H9 (cell line): ENCODE measurements at regions not wholly inside any gene's neighbourhood (a gene's known extent, or its start where the extent isn't known, plus 50 kb on each side); places are given as distances from the start of the nearest gene placed in this dataset.

ENCODE experiments used
- DNase-seq: peaks from one replicate; pipeline ENCODE4 v3.0.0-alpha.2; 2017
- H2AFZ ChIP-seq: one replicate; pipeline ENCODE4 v1.6.1; 2013; ENCODE audit warnings: mild to moderate bottlenecking, low read length, control low read depth, moderate library complexity
- H2AK5ac ChIP-seq: 2 replicates; pipeline ENCODE4 v1.6.1; 2013; ENCODE audit warnings: low read length, control low read depth, mixed read lengths; ENCODE audit not compliant: insufficient read length
- H2BK120ac ChIP-seq: one replicate; pipeline ENCODE4 v1.6.1; 2013; ENCODE audit warnings: low read depth, mild to moderate bottlenecking, low read length, control low read depth, inconsistent platforms; ENCODE audit not compliant: poor library complexity, severe bottlenecking
- H2BK12ac ChIP-seq: 2 replicates; pipeline ENCODE4 v1.6.1; 2013; ENCODE audit warnings: low read length, control low read depth, mixed read lengths, low read depth; ENCODE audit not compliant: insufficient read length
- H2BK15ac ChIP-seq: 2 replicates; pipeline ENCODE4 v1.6.1; 2013; ENCODE audit warnings: low read depth, low read length, control low read depth
- H2BK20ac ChIP-seq: one replicate; pipeline ENCODE4 v1.6.1; 2013; ENCODE audit warnings: low read depth, mild to moderate bottlenecking, low read length, control low read depth, inconsistent platforms; ENCODE audit not compliant: poor library complexity, severe bottlenecking
- H2BK5ac ChIP-seq: 2 replicates; pipeline ENCODE4 v1.6.1; 2013; ENCODE audit warnings: low read length, control low read depth, mixed read lengths; ENCODE audit not compliant: insufficient read length
- H3K14ac ChIP-seq: 2 replicates; pipeline ENCODE4 v1.6.1; 2013; ENCODE audit warnings: low read length, control low read depth; ENCODE audit not compliant: insufficient read depth
- H3K18ac ChIP-seq: 2 replicates; pipeline ENCODE4 v1.6.1; 2013; ENCODE audit warnings: low read depth, mild to moderate bottlenecking, mixed read lengths, low read length, control low read depth; ENCODE audit not compliant: insufficient read length
- H3K23ac ChIP-seq: 2 replicates; pipeline ENCODE4 v1.6.1; 2013; ENCODE audit warnings: low read length, control low read depth, mixed read lengths, low read depth; ENCODE audit not compliant: insufficient read length
- H3K23me2 ChIP-seq: 2 replicates; pipeline ENCODE4 v1.6.1; 2013; ENCODE audit warnings: low read depth, mild to moderate bottlenecking, mixed read lengths, low read length, control low read depth; ENCODE audit not compliant: insufficient read length, poor library complexity, severe bottlenecking
- H3K27ac ChIP-seq: 2 replicates; pipeline ENCODE4 v1.5.1; 2013; ENCODE audit warnings: low read length, control low read depth, mixed read lengths, low read depth; ENCODE audit not compliant: insufficient read length
- H3K27me3 ChIP-seq: 2 replicates; pipeline ENCODE4 v1.6.1; 2013; ENCODE audit warnings: low read length, control low read depth, inconsistent platforms; ENCODE audit not compliant: insufficient read depth
- H3K4ac ChIP-seq: 2 replicates; pipeline ENCODE4 v1.6.1; 2013; ENCODE audit warnings: low read depth, mild to moderate bottlenecking, control low read depth, inconsistent platforms, low read length, moderate library complexity
- H3K4me1 ChIP-seq: 2 replicates; pipeline ENCODE4 v1.6.1; 2013; ENCODE audit warnings: low read length, control low read depth, inconsistent platforms; ENCODE audit not compliant: insufficient read depth
- H3K4me2 ChIP-seq: 2 replicates; pipeline ENCODE4 v1.6.1; 2013; ENCODE audit warnings: low read length, control low read depth, mixed read lengths; ENCODE audit not compliant: insufficient read length, insufficient read depth
- H3K56ac ChIP-seq: 2 replicates; pipeline ENCODE4 v1.6.1; 2013; ENCODE audit warnings: low read depth, mild to moderate bottlenecking, mixed read lengths, low read length, control low read depth; ENCODE audit not compliant: insufficient read length
- H3K79me1 ChIP-seq: 2 replicates; pipeline ENCODE4 v1.6.1; 2013; ENCODE audit warnings: low read depth, mild to moderate bottlenecking, moderate library complexity, low read length, control low read depth, inconsistent platforms; ENCODE audit not compliant: insufficient read depth, poor library complexity, severe bottlenecking
- H3K79me2 ChIP-seq: 2 replicates; pipeline ENCODE4 v1.6.1; 2013; ENCODE audit warnings: low read length, control low read depth, inconsistent platforms; ENCODE audit not compliant: insufficient read depth
- H3K9ac ChIP-seq: 2 replicates; pipeline ENCODE4 v1.6.1; 2013; ENCODE audit warnings: low read length, control low read depth, mixed read lengths; ENCODE audit not compliant: insufficient read length; ENCODE audit errors: extremely low read depth
- H3K9me3 ChIP-seq: one replicate; pipeline ENCODE4 v1.6.1; 2013; ENCODE audit warnings: low read depth, low read length, inconsistent platforms; ENCODE audit not compliant: control insufficient read depth
- H3T11ph ChIP-seq: one replicate; pipeline ENCODE4 v1.6.1; 2013; ENCODE audit warnings: mild to moderate bottlenecking, low read length, control low read depth, inconsistent platforms
- H4K20me1 ChIP-seq: one replicate; pipeline ENCODE4 v1.6.1; 2013; ENCODE audit not compliant: control insufficient read depth, insufficient read length, insufficient read depth
- H4K5ac ChIP-seq: 2 replicates; pipeline ENCODE4 v1.6.1; 2013; ENCODE audit warnings: low read depth, mild to moderate bottlenecking, mixed read lengths, low read length, control low read depth; ENCODE audit not compliant: insufficient read length
- H4K8ac ChIP-seq: replicated peaks from 2 replicates; pipeline ENCODE4 v1.6.1; 2013; ENCODE audit warnings: low read length, control low read depth, mixed read lengths, low read depth; ENCODE audit not compliant: insufficient read length
- H4K91ac ChIP-seq: 2 replicates; pipeline ENCODE4 v1.6.1; 2013; ENCODE audit warnings: low read depth, mild to moderate bottlenecking, moderate library complexity, mixed read lengths, low read length, control low read depth; ENCODE audit not compliant: insufficient read length
- H3K27ac Mint-ChIP-seq, 3 experiments: 2 replicates in 2 of 3; 3 replicates in 1 of 3; pipeline ENCODE4 v1.8.0; 2020 to 2021; ENCODE audit warnings: mixed read lengths in 3 of 3, mild to moderate bottlenecking in 1 of 3, moderate library complexity in 1 of 3
- H3K27me3 Mint-ChIP-seq: 2 replicates; pipeline ENCODE4 v1.8.0; 2021; ENCODE audit warnings: low read depth, mild to moderate bottlenecking, moderate library complexity, mixed read lengths
- H3K36me3 Mint-ChIP-seq, 3 experiments: 2 replicates in 2 of 3; 3 replicates in 1 of 3; pipeline ENCODE4 v1.8.0; 2020 to 2021; ENCODE audit warnings: low read depth in 3 of 3, mixed read lengths in 3 of 3; ENCODE audit not compliant: insufficient read depth in 1 of 3
- H3K4me1 Mint-ChIP-seq, 2 experiments: 2 replicates each; pipeline ENCODE4 v1.8.0; 2020; ENCODE audit warnings: mixed read lengths in 2 of 2
- H3K4me3 Mint-ChIP-seq, 2 experiments: 2 replicates in 1 of 2; 3 replicates in 1 of 2; pipeline ENCODE4 v1.8.0; 2020 to 2021; ENCODE audit warnings: mild to moderate bottlenecking in 2 of 2, mixed read lengths in 2 of 2, moderate library complexity in 1 of 2
- H3K9me3 Mint-ChIP-seq, 2 experiments: 2 replicates in 1 of 2; 3 replicates in 1 of 2; pipeline ENCODE4 v1.8.0; 2020; ENCODE audit warnings: mild to moderate bottlenecking in 2 of 2, mixed read lengths in 2 of 2, moderate library complexity in 1 of 2
- whole genome bisulfite sequencing: extraction: QIAGEN DNeasy Blood & Tissue Kit; methylation state at CpG from one replicate; pipeline ENCODE4 v1.1.7; 2013; ENCODE audit warnings: missing lambda C conversion rate, low lambda C conversion rate, mixed read lengths; ENCODE audit not compliant: insufficient read length; ENCODE audit errors: extremely low coverage; 5-methylcytosine and 5-hydroxymethylcytosine counted together
- TF ChIP-seq, protein P1 (sequence below): fragments of 200-600 bp; sonication (generic); conservative IDR thresholded peaks from 3 replicates; pipeline ENCODE4 v1.8.0; 2021; ENCODE audit warnings: antibody characterized with exemption, mild to moderate bottlenecking

DNA sequence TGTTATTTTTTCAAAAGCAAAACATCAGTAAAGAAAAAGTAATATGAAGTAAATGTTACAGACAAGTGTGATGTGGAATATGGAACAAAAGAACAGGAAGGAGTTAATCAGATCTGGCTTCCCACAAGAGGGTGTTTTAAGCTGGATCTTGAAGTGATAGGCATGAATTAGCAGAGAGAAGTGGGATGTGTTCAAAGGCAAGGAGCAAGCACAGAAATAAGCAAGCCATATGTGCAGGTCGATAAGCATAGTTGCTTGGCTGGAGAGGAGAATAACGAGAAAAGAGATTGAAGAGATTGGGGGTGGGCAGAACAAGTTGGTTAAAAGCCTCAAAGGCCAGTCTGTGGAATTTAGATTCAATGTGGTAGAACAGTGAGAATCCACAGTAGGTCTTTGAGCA, 60.9 kb upstream of the PRPS1 start:
- Histone ChIP-seq H3K4me1 (peaks cover 21% of the 10 kb centered on the region), H3K23ac (no peak overlapping the region), H2AFZ (no peak overlapping the region), H3T11ph (no peak overlapping the region), H2BK120ac (no peak overlapping the region), H2BK15ac (no peak overlapping the region), H3K27me3 (no peaks in the 10 kb centered on the region), H3K18ac (no peak overlapping the region), H3K4me2 (no peak overlapping the region), H2BK12ac (no peak overlapping the region), H3K9me3 (no peaks in the 10 kb centered on the region), H2AK5ac (no peak overlapping the region), H4K5ac (no peak overlapping the region), H3K9ac (no peak overlapping the region), H3K56ac (no peak overlapping the region), H3K23me2 (no peaks in the 10 kb centered on the region), H2BK5ac (no peak overlapping the region), H4K8ac (no peak overlapping the region), H2BK20ac (no peak overlapping the region), H4K20me1 (no peaks in the 10 kb centered on the region), H3K79me1 (no peaks in the 10 kb centered on the region), H3K27ac (no peak overlapping the region), H3K4ac (no peak overlapping the region), H3K14ac (no peak overlapping the region), H4K91ac (no peak overlapping the region), H3K79me2 (no peaks in the 10 kb centered on the region)
- TF ChIP-seq, protein P1, sequence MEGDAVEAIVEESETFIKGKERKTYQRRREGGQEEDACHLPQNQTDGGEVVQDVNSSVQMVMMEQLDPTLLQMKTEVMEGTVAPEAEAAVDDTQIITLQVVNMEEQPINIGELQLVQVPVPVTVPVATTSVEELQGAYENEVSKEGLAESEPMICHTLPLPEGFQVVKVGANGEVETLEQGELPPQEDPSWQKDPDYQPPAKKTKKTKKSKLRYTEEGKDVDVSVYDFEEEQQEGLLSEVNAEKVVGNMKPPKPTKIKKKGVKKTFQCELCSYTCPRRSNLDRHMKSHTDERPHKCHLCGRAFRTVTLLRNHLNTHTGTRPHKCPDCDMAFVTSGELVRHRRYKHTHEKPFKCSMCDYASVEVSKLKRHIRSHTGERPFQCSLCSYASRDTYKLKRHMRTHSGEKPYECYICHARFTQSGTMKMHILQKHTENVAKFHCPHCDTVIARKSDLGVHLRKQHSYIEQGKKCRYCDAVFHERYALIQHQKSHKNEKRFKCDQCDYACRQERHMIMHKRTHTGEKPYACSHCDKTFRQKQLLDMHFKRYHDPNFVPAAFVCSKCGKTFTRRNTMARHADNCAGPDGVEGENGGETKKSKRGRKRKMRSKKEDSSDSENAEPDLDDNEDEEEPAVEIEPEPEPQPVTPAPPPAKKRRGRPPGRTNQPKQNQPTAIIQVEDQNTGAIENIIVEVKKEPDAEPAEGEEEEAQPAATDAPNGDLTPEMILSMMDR: no peak
- no peak for DNase-seq
- WGBS: no CpG with 5 or more reads among the region's 2 CpGs
- no peaks in the 10 kb centered on the region for H3K27me3 Mint-ChIP-seq
- peaks cover 0 to 45% of the 10 kb centered on the region in 2 experiments; a peak in 2 of 5 replicates for H3K9me3 Mint-ChIP-seq
- peaks cover 0 to 5% (median 4%) of the 10 kb centered on the region in 3 experiments; a peak in 3 of 7 replicates for H3K36me3 Mint-ChIP-seq
- peak overlapping the region in 2 of 3 experiments; percentile 29 to 60; a peak in 5 of 7 replicates for H3K27ac Mint-ChIP-seq
- no peak overlapping the region; a peak in 1 of 5 replicates for H3K4me3 Mint-ChIP-seq
- peaks cover 36 to 53% of the 10 kb centered on the region in 2 experiments for H3K4me1 Mint-ChIP-seq
